NOMO-1 treated with DMSO at 0.1 percent for 48 hours (cell line): ENCODE measurements at regions not wholly inside any gene's neighbourhood (a gene's known extent, or its start where the extent isn't known, plus 50 kb on each side); places are given as distances from the start of the nearest gene placed in this dataset.

Experiments used
- DNase-seq: peaks from one replicate; lab custom pipeline; 2025; ENCODE audit not compliant: unreplicated experiment; lab: John Stamatoyannopoulos, UW

DNA sequence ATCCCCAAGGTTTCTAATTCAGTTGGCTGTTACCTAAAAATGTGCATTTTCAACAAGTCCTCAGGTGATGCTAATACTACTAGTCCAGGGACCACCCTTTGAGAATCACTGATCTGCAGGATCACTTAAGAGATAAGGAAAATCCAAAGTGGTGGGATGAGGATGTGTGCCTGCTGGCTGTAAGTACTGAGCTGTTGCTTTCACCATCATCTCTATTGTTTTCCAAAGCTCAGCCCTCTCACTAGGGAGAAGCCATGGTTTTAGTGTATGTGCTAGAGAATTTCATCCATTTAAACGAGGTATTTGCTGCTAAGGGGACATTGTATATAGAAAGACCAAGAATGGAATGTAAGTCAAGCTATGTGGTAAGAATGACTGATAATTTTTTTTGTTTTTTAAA, 202.3 kb downstream of the KIF21A start:
- DNase-seq = no peak

DNA sequence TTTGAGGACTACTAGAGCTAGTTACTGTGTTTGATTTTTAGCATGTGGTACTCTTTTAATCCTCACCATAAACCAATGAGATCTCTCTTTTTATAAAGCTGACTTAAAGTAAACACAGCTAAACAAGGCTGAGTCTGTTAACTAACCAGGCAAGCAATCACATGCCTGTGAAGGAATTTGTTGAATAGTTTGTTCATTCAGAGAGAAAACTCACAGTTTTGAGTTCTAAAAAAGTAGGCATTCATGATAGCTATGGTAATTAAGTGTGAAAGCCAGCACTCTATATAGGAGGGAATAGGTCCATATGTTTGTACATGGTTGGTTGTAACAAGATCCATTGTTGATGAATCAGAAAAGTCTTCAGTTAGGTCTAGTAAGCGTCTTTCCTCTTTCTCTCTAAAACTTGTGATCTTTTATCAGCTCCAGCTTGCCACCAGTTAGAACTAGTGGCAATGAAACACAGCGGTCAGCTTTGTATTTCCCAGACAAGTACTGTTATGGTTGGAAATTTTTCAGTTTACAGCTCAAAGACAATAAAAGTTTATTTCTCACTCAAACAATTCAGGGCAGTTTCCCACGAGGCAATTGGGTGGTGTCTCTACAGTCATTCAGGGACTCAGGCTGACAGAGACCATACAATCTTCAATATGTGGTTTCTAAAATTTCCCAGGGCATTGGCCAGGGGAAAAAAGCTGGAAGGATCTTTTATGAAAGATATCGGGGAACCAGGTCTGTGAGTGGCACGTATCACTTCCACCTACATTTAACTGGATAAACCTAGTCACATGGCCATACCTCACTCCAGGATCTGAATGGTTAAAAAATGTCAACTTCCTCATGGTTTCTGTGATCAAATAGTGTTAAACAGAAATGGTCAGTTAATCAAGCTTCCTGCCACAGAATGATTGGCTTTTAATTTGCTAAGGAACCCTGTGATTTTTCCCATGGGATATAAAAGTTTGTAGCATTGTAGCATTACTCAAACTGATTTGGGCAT, 203.1 kb downstream of the KIF21A start:
- no peak for DNase-seq

- no peak for DNase-seq
Measured at GRCh38 chr12:39237004-39237403, 205.9 kb downstream of the KIF21A start.

DNA sequence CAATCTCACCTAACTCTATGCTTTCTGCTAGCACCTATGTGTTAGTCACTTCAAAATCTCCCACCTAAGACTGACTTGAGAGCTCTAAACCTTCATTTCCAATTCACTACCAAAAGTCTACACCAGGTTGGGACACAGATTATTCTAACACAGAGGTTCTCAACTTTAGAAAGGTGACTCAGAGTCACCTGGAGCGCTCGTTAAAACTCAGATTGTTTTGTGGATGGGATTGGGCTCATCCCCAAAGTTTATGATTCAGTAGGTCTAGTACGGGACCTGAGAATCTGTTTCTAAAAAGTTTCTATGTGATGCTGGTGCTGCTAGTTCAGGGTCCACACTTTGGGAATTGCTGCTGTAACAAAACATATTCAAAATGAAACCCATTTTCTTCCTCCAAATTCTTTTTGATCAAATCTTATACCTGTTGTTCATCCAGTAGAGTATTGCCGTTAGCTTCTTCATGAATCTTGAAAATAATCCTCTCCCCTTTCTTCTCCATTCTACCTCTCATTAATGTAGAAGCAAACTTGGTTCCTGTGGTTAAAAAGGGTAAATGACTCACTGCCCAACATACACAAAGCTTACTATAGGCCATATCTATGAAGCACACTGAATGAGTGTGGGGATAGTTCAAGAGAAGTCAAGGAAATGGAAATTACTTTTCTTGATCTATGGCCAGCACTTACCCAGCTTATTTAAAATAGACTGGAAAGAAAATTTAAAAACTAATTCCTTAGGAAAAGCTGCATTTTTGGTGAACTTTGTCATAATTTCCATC, 206.7 kb downstream of the KIF21A start:
- DNase-seq = no peak

- no peak for DNase-seq
Measured at GRCh38 chr12:39230086-39230485, 212.8 kb downstream of the KIF21A start.

DNA sequence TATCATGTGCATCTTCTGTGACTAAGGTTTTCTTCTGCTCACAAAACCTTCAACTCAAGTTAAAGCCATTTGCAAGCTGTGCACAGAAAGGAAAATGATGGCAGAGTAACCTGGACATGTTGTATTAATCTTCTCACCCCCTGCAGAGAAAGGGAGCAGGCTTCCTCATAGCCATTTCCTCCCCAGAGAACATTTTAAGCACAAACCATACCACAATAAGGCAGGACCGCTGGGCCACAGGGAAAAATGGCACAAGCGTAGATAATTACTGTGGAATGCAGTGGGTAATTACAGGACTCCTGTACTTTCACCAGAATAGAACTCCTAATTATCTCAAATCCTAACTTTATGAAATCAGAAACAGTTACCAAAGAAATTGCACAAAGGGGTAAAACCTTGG, 215.7 kb downstream of the KIF21A start:
- no peak for DNase-seq

- no peak for DNase-seq
Measured at GRCh38 chr12:39224971-39225370, 217.9 kb downstream of the KIF21A start.

DNA sequence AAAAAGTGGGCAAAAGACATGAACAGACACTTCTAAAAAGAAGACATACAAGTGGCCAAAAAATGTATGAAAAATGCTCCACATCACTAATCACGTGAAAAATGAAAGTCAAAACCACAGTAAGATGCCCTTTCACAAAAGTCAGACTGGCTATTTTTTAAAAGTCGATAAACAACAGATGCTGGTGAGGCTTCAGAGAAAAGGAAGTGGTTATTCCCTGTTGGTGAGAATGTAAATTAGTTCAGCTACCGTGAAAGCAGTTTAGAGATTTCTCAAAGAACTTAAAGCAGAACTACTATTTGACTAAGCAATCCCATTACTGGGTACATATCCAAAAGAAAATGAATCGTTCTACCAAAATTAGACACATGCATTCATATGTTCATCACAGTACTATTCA, 237.0 kb downstream of the KIF21A start:
- no peak for DNase-seq

- DNase-seq = no peak
Measured at GRCh38 chr12:39199351-39199750, 243.6 kb downstream of the KIF21A start.

DNA sequence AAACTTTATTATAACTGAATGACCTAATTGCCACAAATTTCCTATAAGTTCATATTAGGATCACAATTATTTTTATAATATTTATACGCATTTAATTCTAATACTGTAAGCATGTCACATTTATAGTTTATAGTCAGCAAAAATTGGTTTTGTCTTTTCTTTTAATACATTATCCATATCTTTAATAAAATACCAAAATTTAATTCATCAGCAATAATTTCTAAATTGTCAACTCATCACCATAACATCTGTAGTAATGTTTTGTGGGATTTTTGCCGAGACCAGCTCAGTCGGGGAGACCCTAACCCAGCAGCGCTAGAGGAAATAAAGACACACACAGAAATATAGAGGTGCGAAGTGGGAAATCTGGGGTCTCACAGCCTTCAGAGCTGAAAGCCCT, 254.2 kb downstream of the KIF21A start:
- no peak for DNase-seq

GRCh38 chr12:39186744-39187143, 256.2 kb downstream of the KIF21A start:
- no peak for DNase-seq

GRCh38 chr12:39178837-39179236, 264.1 kb downstream of the KIF21A start:
- DNase-seq = no peak

- no peak for DNase-seq
Measured at GRCh38 chr12:39176356-39176755, 266.6 kb downstream of the KIF21A start.

DNA sequence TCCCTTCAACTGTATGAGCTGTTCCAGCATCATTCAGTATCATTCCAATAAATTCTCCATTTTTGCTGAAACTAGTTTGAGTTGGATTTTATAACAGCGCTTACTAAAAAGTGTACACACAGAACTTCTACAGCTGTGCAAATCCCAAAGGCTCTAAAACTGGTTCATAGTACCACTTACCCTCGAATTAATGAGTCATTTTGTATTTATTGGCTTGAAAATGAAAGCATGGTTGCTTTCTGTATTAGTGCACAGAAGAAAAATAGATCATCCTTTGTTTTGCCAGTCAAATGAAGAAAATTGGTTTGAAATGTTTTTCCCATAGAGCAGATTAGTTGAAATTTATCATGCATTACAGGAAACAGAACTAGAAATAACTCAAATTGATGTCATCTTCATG, 268.3 kb upstream of the CPNE8 start:
- DNase-seq = no peak

DNA sequence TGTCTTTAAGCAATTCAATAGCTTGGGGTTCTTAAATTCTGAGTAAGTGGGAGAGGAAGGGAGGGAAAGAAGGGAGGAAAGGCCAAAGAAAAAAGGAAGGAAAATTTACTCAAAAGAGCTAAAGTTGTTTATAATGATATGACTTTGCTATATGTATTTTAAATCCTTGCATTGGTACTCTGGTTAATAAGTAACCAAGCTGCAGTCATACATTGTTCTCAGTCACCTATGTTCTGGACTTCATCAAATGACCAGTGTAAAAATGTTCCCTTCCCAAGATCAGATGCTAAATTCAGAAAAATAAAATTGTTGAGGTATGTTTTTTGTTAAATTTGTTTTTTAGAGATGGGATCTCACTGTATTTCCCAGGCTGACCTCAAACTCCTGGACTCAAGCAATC, 259.9 kb upstream of the CPNE8 start:
- no peak for DNase-seq

DNA sequence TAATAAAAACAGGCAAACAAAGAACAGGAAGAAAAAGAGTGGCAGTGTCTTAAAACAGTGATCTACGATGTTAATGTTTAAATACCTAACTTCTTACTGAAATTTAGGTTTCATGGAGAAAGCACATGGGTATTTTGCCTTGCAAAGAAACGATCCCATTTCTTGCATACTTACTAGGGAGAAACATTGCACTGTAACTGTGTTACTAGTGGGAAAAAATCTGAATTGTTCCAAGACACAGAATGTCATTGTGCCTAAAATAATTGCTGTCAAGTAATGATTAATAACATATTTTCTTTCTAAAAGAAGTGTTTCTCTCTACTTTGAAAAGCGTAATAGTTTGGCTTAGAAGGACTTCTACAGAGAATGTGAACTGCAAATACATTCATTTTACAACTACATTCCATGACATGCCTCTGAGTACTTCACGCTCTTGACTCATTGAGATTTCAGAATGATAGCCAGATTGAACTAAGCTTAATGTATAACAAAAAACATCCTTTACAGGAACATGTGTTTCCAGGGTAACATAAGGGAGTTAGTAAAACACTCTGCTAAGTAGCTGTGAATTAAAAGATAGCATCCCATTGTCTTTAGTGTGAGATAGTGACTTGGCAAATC, 256.2 kb upstream of the CPNE8 start:
- DNase-seq = no peak

DNA sequence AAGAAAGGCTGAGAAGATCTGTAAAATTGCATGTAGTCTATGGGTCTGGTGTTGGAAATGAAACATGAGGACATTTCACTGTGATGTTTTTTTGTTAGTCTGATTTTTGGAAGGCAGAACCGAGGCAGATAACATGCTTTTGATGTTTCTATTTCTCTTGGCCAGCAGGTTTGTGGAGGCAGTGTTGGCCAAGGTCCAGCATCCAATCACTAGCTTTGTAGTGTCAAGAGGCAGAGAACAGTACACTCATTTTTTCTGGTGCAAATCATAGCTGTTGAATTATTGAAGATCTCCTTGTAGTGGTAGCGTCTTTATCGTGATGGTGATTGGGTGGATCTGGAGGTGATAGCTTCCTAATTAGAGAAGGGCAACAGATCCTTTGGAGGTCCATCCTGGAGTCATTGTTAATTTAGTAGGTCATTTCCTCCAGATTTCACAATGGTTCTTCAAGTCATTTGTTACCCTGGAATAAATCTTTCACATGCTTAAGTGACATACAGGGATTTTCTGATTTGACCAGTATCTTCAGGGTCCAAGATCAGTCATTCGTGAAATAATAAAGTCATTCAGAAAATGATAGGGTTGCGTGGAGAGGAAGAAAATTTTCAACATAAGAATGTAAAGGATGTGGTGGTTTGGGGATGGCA, 252.4 kb upstream of the CPNE8 start:
- DNase-seq = no peak

GRCh38 chr12:39145175-39145999, 240.0 kb upstream of the CPNE8 start:
- DNase-seq = peak; percentile 2

DNA sequence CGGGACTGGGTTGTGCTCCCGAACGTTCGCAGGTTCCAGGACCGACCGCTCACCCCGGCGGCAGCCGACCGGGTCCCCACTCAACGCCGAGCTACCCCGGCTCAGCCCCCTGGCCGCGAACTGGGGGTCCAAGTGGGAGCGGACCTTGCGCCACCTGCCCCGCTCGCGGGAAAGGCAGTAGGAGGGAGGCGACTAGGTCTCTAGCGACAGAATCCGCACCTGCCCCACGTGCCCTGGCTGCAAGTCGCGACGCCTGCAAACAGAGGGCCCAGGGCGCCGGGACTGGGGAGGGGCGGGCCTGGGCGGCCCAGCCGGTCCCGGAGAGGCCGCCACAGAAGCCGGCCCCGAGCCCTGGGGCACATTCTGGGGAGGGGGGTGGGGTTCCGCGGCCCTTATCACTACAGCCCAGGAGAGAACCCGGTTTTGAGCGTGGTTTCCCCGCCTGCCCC, 239.2 kb upstream of the CPNE8 start:
- no peak for DNase-seq

DNA sequence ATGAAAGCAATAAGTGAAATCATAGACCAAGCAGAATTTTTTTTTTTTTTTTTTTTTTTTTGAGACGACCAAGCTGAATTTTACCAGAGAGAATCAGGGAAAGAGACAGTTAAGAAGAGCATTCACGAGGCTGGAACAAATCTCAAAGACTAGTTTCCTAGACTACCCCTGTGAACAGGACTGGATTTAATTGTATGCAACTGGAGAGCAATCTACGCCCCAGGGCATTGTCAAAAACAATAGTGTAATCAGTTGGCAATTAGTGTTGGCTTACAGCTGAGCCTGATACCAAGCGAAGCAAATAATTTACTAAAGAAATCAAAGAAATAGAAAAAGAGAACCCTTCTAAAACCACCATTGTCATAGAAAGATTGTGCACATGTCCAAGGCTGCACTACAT, 232.9 kb upstream of the CPNE8 start:
- DNase-seq = no peak
